COLO668 (cell line): ENCODE measurements at regions not wholly inside any gene's neighbourhood (a gene's known extent, or its start where the extent isn't known, plus 50 kb on each side); places are given as distances from the start of the nearest gene placed in this dataset.

ENCODE experiments used
- DNase-seq: peaks from one replicate; lab custom pipeline; 2025; ENCODE audit not compliant: unreplicated experiment; lab: John Stamatoyannopoulos, UW

- DNase-seq = no peak
Measured at GRCh38 chr11:119909077-119909476, 180.1 kb upstream of the NECTIN1 start.

DNA sequence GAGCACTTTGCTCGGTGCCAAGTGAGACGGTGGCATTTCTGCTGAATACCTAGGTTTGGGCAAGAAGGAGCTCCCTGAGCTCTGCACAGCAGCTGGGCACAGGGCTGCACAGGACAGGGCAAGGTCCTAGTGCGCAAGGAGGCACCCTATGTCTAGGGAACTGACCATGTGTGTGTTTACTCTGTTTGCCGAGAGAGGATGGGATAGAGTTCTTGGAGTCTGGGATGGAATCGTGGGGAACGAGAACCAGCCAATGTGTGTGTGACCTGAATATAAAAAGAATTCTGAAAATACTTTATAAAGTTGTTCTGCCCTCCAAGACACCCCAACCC lies 179.5 kb upstream of the NECTIN1 start:
- no peak for DNase-seq

DNA sequence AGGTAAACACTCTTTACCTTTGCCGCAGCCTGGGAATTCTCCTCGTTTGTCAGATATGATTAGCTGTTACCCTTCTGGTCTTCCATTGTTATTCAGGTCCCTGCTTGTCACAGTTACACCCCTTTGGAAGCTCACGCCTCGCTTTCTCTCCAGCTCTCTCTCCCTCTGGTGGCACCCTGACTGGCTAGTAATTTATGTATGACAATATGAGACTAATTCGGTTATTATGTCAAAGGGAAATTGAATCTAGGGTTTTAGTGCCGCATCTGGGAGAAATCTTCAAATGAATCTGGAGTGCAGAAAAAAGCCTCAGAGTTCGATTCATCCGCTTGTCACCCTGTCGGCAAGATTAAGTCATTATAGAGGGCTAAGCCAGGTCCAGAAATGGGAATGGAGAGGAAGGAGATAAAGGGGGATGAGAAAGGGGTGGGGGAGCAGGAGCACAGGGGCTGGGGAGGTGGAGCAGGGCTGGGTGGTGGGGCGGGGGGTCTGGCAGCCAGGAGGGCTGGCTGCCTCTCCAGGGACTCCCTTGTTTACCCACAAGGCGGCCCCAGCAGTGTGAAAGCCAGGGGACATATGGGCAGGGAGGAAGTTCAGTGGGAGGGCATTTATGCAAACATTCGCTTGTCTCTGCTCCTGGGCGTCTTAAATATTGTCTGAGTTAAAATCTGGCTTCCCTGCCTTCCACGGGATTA lies 179.0 kb upstream of the NECTIN1 start:
- DNase-seq = no peak

DNA sequence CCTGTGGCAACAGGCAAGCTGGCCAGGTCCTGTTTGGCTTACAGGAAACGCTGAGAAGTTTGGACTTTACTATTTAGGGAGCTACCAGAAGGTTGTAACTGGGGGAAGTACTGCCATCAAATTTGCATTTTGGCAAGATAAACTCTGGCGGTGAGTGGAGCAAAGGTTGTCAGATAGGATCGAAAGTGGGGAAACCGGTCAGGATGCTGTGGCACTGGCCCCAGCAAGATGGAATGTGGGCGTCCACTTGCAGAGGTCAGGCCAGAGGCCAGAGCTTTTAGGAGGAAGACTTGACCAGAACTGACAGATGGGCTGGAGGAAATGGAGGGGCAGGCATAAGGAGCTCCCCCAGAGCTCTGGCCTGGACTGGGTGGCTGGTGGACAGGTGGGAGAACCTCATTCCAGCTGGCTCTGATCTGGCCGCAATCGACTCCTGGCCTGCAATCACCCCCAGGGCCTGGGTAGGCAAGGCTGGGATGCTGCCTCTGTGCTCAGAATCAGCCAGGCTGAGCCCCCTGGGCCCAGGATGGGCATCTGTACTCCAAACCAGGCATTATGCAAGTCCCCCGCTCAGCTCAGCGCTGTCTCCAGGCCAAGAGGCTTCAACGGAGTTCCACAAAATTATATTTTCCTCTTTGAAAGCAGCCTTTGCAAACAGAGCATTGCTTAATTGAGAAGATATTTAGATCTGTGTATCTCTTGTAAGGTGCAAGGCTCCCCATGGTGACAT lies 178.3 kb upstream of the NECTIN1 start:
- no peak for DNase-seq

DNA sequence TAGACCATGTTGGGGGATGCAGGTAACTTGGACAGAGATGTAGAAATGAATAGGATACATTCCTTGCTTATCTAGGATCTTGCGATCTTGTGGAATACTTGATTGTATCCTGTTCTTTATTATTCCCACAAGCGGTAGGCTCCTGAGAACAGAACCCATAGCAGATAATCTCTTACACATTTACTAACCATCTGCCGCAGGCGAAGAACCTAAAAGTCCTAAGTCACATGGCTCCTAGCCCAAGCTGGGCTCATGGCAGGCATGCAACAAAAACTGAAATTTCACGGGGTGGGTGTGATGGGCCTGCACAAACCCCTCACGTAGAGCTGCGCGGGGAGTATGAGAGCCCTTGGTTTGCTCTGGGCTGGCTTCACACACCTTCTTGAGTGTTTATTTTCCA lies 177.4 kb upstream of the NECTIN1 start:
- DNase-seq = no peak

GRCh38 chr11:119905162-119905561 lies 176.2 kb upstream of the NECTIN1 start:
- no peak for DNase-seq

DNA sequence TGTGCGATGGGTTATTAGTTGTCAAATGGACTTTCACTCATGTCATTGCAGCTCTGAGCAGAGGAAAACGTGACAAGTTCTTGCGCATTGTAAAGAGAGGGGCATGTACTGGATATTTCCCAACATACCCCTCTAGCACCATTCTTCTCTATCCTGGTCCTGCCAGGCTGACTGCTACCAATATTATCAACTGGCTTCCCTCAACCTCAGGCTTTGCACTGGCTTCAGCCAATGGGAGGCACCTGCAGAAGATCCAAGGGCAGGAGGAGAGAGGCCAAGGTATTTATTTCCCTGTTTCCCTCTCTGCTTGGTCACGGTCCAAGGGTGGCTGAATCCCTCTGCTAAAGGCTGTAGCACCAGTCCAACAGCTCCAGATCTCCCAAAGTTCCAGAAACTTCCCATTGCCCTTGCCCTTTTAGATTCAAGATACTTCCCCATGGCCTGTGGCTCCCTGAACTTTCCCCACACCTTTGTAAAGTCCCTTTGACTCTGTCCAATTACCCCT lies 175.6 kb upstream of the NECTIN1 start:
- DNase-seq = no peak

DNA sequence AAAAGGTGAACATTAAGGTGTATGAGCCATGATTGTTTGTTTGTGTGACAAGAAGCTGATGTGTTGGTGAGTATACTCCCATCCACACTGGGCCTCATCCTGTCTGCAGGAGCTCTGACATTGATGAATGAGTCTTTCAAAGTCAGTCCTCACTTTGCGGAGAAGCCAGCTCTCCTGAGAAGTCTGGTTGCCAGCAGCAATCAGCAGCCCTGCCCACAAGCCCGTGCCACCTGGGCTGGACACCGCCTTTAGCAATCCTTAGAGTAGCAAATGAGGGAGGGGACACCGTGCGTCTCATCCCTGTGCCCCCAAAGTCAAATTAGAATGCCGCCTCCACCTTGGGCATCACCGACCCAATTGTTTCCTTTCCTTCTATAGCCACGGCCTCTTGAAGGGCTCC lies 174.8 kb upstream of the NECTIN1 start:
- no peak for DNase-seq

DNA sequence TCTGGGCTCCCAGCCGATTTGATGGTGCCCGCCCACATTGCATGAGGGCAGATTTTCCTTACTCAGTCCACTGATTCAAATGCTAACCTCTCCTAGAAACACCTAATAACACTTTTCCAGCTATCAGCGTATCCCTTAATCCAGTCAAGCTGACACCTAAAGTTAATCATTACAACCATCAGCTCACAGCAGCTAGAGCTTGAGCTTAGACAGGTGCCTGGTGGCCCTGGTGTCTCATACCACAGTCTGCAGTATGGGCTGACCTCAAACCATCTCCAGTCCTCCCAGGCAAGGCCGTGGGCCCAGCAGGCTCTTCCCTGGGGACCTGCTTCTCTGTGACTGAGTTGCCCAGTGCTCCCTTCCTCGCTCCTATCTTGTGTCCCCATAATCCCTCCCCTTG lies 174.4 kb upstream of the NECTIN1 start:
- no peak for DNase-seq

- DNase-seq = no peak
Measured at GRCh38 chr11:119902656-119903231, 173.7 kb upstream of the NECTIN1 start.

- no peak for DNase-seq
Measured at GRCh38 chr11:119901657-119902577, 172.9 kb upstream of the NECTIN1 start.

DNA sequence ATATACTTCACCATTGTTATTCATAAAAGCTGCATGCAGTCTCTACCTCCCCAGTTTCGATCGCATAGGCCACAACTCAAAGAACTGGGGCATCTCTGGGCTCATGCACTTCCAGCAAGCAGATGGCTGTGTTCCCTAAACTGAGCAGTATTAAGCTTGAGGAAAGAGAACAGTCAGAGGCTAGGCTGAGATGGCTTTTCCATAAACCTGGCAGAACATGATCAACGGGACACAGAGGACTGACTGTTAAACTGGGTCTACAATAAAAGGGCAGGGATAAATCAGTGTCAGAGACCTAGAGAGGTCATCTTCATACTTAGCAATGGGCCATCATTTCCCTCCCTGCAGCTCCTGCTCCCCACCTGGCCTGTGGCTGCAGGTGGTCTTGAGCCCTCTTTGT lies 171.0 kb upstream of the NECTIN1 start:
- no peak for DNase-seq

DNA sequence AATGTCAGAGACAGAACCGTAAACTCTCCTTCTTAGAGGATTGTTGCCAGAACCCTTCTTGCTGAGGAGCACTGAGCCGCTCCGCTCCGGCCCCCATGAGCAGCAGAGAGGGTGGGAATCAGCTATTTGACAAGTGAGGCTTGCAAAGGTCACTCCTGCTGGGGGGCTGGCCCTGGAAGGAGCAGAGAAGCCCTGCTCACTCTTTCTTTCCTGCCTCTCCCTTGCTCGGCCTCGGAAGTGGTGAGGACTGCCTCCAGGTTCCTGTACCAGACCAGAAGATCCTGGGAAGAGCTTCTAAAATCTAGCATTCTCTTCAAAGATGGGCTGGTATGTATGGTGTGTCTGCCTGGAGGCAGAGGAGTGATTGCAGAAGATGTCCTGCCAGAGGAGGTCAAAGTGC lies 168.6 kb upstream of the NECTIN1 start:
- DNase-seq = no peak

DNA sequence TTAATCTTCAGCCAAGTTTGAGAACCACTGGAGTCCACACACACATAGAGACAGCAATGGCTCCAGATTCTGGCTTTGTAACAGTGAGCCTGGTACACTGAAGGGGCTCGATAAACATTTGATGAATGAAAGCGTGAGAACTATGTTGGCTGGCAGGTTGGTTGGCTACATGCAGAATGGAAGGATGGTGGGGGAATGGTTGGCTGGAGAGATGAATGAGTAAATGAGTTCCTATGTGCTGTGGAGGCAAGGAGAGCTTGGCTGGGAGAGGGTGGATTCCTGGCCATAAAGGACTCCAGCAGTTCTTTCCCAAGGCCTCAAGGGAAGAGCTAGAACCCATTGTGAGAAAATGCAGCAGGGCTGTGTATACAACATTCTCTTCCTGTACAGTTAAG lies 168.0 kb upstream of the NECTIN1 start:
- DNase-seq = no peak

GRCh38 chr11:119896387-119897045 lies 167.5 kb upstream of the NECTIN1 start:
- DNase-seq = no peak

DNA sequence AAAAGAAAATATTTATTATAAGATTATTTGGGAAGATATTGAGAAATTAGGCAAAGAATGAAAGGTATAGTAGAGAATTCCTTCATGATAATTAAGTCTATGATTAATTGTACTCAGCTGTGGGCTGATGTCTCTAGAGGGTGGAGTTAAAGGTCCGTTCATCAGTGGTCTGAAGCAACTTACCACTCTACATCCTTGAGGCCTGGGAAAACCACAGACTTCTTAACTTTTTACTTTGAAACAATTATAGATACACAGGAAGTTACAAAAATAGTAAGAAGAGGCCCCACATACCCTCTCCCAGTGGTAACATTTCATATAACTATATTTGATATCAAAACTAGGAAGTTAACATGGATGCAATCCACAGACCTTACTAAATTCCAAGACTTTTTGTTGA lies 167.0 kb upstream of the NECTIN1 start:
- DNase-seq = no peak

GRCh38 chr11:119894916-119895315 lies 165.9 kb upstream of the NECTIN1 start:
- DNase-seq = no peak

DNA sequence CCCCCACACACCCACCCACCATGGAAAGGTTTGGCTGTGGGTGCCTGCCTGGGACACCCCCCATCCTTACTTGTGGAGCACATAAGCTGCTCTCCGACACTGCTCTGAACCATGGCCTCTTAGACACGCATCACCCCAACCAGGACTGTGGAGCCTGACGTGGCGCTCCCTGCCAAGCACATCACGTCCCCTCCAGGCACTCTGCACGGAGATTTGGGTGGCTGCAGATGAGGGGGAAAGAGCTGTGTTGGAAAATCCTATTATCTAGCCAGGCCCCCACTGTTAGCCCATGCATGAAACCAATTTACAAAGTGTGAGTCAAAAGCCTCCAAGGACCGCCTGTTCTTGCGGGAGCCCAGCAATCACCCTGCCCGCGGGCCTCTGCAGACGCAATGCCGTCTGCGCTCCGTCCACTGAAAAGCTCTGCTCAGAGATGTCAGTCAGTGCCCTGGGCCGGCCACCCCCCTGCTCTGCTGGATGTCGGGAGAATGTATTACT lies 163.4 kb upstream of the NECTIN1 start:
- no peak for DNase-seq

DNA sequence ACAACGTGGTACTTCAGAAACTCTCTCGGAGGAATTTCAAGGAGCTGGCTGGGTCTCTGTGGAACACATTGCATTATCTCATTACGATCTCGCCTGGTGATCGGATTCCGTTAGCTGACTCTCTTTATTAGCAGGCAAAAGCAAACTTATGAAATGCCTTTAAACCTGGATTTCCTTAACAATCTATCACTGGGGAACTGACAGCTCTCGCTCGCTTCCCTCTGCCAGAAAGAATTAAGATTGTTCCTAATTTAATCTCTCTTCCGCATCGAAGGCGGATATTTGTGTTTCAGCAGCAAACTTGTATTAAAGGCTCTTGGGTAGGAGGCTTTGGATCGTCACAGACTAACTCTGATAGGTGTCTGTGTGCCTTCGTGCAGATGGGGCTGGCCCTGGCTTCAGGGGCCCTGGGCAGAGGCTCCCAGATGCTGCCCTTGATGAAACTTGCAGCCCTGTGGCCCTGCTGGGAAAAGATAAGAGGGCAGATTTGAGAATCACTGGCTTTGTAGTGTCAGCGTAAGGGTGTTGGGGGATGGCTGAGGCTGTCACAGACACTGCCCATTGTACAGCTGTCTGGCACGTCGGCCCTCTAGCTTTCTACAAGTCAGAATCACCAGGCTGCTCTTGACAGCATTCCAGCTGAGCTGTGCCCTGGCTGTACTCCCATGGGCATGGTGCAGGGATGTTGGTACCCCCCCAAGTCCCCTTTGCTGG lies 162.2 kb upstream of the NECTIN1 start:
- no peak for DNase-seq

GRCh38 chr11:119890466-119890865 lies 161.5 kb upstream of the NECTIN1 start:
- no peak for DNase-seq
